ENCODE measurements at regions not wholly inside any gene's neighbourhood (a gene's known extent, or its start where the extent isn't known, plus 50 kb on each side); places are given as distances from the start of the nearest gene placed in this dataset.

- no peak for DNase-seq
Observed at GRCh38 chr20:12763406-12763805, 245.4 kb upstream of the SPTLC3 start.

- DNase-seq: no peak
Observed at GRCh38 chr20:12764053-12764452, 244.7 kb upstream of the SPTLC3 start.

GRCh38 chr20:12764851-12765250 is 243.9 kb upstream of the SPTLC3 start:
- DNase-seq: no peak

GRCh38 chr20:12773936-12774335 is 234.8 kb upstream of the SPTLC3 start:
- DNase-seq: no peak

- DNase-seq: no peak
Observed at GRCh38 chr20:12775041-12775440, 233.7 kb upstream of the SPTLC3 start.

- no peak for DNase-seq
Observed at GRCh38 chr20:12777016-12777415, 231.8 kb upstream of the SPTLC3 start.

GRCh38 chr20:12786276-12786675 is 222.5 kb upstream of the SPTLC3 start:
- DNase-seq: no peak

- DNase-seq: no peak
Observed at GRCh38 chr20:12788632-12789299, 220.0 kb upstream of the SPTLC3 start.

- peak; percentile 19 to 57 for DNase-seq
Observed at GRCh38 chr20:12790859-12791258, 217.9 kb upstream of the SPTLC3 start.

GRCh38 chr20:12798286-12798685 is 210.5 kb upstream of the SPTLC3 start:
- no peak for DNase-seq

- no peak for DNase-seq
Observed at GRCh38 chr20:12808006-12808567, 200.7 kb upstream of the SPTLC3 start.

- DNase-seq: no peak
Observed at GRCh38 chr20:12815231-12815768, 193.5 kb upstream of the SPTLC3 start.

GRCh38 chr20:12815778-12816408 is 192.9 kb upstream of the SPTLC3 start:
- no peak for DNase-seq

- no peak for DNase-seq
Observed at GRCh38 chr20:12821249-12821648, 187.5 kb upstream of the SPTLC3 start.

GRCh38 chr20:12823734-12824133 is 185.0 kb upstream of the SPTLC3 start:
- DNase-seq: no peak

GRCh38 chr20:12824328-12825225 is 184.2 kb upstream of the SPTLC3 start:
- no peak for DNase-seq

GRCh38 chr20:12825226-12825595 is 183.6 kb upstream of the SPTLC3 start:
- DNase-seq: no peak

- peak; percentile 88 to 95 for DNase-seq
Observed at GRCh38 chr20:12827816-12828385, 180.9 kb upstream of the SPTLC3 start.

GRCh38 chr20:12829170-12829569 is 179.6 kb upstream of the SPTLC3 start:
- no peak for DNase-seq

- no peak for DNase-seq
Observed at GRCh38 chr20:12833861-12834260, 174.9 kb upstream of the SPTLC3 start.

GRCh38 chr20:12835999-12836398 is 172.8 kb upstream of the SPTLC3 start:
- DNase-seq: no peak

- no peak for DNase-seq
Observed at GRCh38 chr20:12837646-12838045, 171.1 kb upstream of the SPTLC3 start.

Data from NCI-H524 (cell line).